ENCODE measurements at regions not wholly inside any gene's neighbourhood (a gene's known extent, or its start where the extent isn't known, plus 50 kb on each side); places are given as distances from the start of the nearest gene placed in this dataset.

DNA sequence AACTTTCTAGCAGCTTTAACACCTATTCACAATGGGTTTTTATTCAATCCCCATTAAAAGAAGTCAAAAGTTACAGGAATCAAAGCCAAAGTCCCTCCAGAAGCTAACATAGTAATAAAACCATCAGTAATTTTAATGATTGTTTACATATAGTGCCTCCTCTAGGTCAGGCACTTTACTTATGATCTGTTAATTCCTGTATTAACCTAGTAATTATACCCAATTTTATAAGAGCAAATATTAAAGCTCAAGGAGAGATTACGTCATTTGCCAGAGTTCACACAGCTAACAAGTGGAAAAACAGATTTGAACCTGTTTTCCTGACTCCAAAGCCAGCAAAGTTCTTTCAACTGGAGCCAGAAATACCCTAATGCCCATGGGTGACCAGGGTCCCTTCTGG, 112.9 kb upstream of the F3 start:
- TF ChIP-seq EZH2 (IDR thresholded peaks at IDR 0.05; ENCODE audit: insufficient read depth, poor library complexity, severe bottlenecking) (no peak), EZH2phosphoT487 (IDR thresholded peaks at IDR 0.05; ENCODE audit: insufficient read depth, low read depth) (no peak)
